Fibroblast of lung (primary cell): ENCODE measurements at regions not wholly inside any gene's neighbourhood (a gene's known extent, or its start where the extent isn't known, plus 50 kb on each side); places are given as distances from the start of the nearest gene placed in this dataset.
"Not testable (repeated sequence)": the region's sequence is repeated elsewhere in the genome, so short reads cannot be mapped to it uniquely, and the experiment has no call there.

Source experiments
- DNase-seq, 2 donors: peaks; one replicate each; pipeline versions ENCODE4 v3.0.0 to v3.0.0-alpha.2; 2010; ENCODE audit warnings: low read depth in 2 of 2
- H2AFZ ChIP-seq: 2 replicates; pipeline ENCODE4 v1.5.1; 2012; ENCODE audit warnings: low read length, control low read depth, inconsistent platforms
- H3K27ac ChIP-seq: 2 replicates; pipeline ENCODE4 v1.5.1; 2011; ENCODE audit warnings: low read length, control low read depth; ENCODE audit not compliant: insufficient read depth
- H3K27me3 ChIP-seq: 2 replicates; pipeline ENCODE4 v1.5.1; 2011; ENCODE audit warnings: mild to moderate bottlenecking, low read length; ENCODE audit not compliant: control insufficient read depth, insufficient read depth
- H3K36me3 ChIP-seq: 2 replicates; pipeline ENCODE4 v1.5.1; 2011; ENCODE audit warnings: low read length; ENCODE audit not compliant: control insufficient read depth, insufficient read depth
- H3K4me1 ChIP-seq: 2 replicates; pipeline ENCODE4 v1.5.1; 2011; ENCODE audit warnings: low read length; ENCODE audit not compliant: control insufficient read depth, insufficient read depth; ENCODE audit errors: extremely low read depth
- H3K4me2 ChIP-seq: 2 replicates; pipeline ENCODE4 v1.5.1; 2011; ENCODE audit warnings: low read length, control low read depth; ENCODE audit not compliant: insufficient read depth; ENCODE audit errors: extremely low read depth
- H3K4me3 ChIP-seq, 4 experiments: fragments of 200-600 bp in 1 of 4; sonication (generic) in 1 of 4; replicated peaks in 1 of 4; 2 replicates each; pipeline ENCODE4 v1.5.1; 2011 to 2016; ENCODE audit warnings: low read length in 4 of 4, low read depth in 3 of 4, mild to moderate bottlenecking in 3 of 4, control low read depth in 2 of 4, inconsistent platforms in 1 of 4, mixed read lengths in 1 of 4; ENCODE audit not compliant: insufficient read depth in 1 of 4; ENCODE audit errors: control extremely low read depth in 1 of 4
- H3K79me2 ChIP-seq: 2 replicates; pipeline ENCODE4 v1.5.1; 2012; ENCODE audit warnings: mild to moderate bottlenecking, low read length, inconsistent platforms; ENCODE audit not compliant: control insufficient read depth, insufficient read depth
- H3K9ac ChIP-seq: 2 replicates; pipeline ENCODE4 v1.5.1; 2011; ENCODE audit warnings: mild to moderate bottlenecking, low read length, control low read depth; ENCODE audit not compliant: insufficient read depth
- H3K9me3 ChIP-seq: 2 replicates; pipeline ENCODE4 v1.5.1; 2012; ENCODE audit warnings: low read depth, low read length; ENCODE audit not compliant: control insufficient read depth, insufficient read depth
- H4K20me1 ChIP-seq: 2 replicates; pipeline ENCODE4 v1.5.1; 2011; ENCODE audit warnings: low read length; ENCODE audit not compliant: control insufficient read depth, insufficient read depth; ENCODE audit errors: extremely low read depth
- EZH2 ChIP-seq: IDR thresholded peaks from 2 replicates; pipeline ENCODE4 v1.5.1; 2012; ENCODE audit warnings: low read length, control low read depth, mild to moderate bottlenecking; ENCODE audit errors: missing control alignments
- TF ChIP-seq, protein P1 (sequence below), 2 donors: IDR thresholded peaks in 1 of 2; conservative IDR thresholded peaks in 1 of 2; 1 replicate in 1 of 2; 2 replicates in 1 of 2; pipeline ENCODE4 v1.5.1; 2011 to 2012; ENCODE audit warnings: low read length in 2 of 2, control low read depth in 1 of 2, inconsistent platforms in 1 of 2, low read depth in 1 of 2, mild to moderate bottlenecking in 1 of 2

DNA sequence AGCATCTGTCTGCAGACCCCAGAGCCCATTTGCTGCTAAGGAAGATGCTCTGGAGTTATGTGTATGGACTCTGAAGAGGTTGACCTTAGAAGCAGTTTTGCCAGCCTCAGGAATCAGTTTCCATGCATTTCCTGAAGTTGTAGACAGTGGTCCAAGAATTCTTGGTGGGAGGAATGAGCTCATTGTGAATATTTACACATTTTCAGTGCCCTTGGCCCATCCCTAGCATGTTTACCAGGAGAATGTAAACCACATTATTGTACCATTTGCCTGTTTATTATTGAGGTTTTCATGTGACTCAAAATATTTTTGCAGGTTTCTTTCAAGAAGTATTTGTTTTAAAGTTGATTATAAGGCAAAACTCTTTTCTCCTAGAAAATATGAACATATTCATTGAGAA, 93.8 kb downstream of the NXNL2 start:
- H3K79me2 ChIP-seq, result no peaks in the 10 kb centered on the region
- H3K4me2 ChIP-seq, result no peak overlapping the region
- no peaks in the 10 kb centered on the region for H3K27me3 ChIP-seq
- no peak overlapping the region for H3K4me3 ChIP-seq
- H2AFZ ChIP-seq, result no peak overlapping the region
- H3K27ac ChIP-seq, result no peak overlapping the region
- no peaks in the 10 kb centered on the region for H4K20me1 ChIP-seq
- no peak overlapping the region for H3K9ac ChIP-seq
- DNase-seq, result peak; percentile 4 to 8
- no peaks in the 10 kb centered on the region for H3K9me3 ChIP-seq
- no peaks in the 10 kb centered on the region for H3K36me3 ChIP-seq
- H3K4me1 ChIP-seq, result no peaks in the 10 kb centered on the region
- TF ChIP-seq EZH2, result no peak
- TF ChIP-seq, protein P1, sequence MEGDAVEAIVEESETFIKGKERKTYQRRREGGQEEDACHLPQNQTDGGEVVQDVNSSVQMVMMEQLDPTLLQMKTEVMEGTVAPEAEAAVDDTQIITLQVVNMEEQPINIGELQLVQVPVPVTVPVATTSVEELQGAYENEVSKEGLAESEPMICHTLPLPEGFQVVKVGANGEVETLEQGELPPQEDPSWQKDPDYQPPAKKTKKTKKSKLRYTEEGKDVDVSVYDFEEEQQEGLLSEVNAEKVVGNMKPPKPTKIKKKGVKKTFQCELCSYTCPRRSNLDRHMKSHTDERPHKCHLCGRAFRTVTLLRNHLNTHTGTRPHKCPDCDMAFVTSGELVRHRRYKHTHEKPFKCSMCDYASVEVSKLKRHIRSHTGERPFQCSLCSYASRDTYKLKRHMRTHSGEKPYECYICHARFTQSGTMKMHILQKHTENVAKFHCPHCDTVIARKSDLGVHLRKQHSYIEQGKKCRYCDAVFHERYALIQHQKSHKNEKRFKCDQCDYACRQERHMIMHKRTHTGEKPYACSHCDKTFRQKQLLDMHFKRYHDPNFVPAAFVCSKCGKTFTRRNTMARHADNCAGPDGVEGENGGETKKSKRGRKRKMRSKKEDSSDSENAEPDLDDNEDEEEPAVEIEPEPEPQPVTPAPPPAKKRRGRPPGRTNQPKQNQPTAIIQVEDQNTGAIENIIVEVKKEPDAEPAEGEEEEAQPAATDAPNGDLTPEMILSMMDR (conservative IDR thresholded peaks at IDR 0.05 in 1 of 2, IDR thresholded peaks at IDR 0.05 in 1 of 2; ENCODE audit: low read depth in 1 of 2, low read length in 2 of 2), result no peak

DNA sequence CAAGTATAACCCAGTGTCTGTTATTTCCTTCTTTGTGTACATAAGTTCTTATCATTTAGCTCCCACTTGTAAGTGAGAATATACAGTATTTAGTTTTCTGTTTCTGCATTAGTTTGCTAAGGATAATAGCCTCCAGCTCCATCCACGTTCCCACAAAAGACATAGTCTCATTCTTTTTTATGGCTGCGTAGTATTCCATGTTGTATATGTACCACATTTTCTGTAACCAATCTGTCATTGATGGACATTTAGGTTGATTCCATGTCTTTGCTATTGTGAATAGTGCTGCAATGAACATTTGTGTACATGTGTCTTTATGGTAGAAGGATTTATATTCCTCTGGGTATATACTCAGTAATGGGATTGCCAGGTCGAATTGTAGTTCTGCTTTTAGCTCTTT, 95.6 kb downstream of the NXNL2 start:
- H3K4me3 ChIP-seq, H3K4me2 ChIP-seq, H3K27ac ChIP-seq, H3K27me3 ChIP-seq, H3K79me2 ChIP-seq, H2AFZ ChIP-seq, H3K4me1 ChIP-seq, H3K9ac ChIP-seq, H3K9me3 ChIP-seq, H3K36me3 ChIP-seq, H4K20me1 ChIP-seq, DNase-seq: not testable (repeated sequence)

DNA sequence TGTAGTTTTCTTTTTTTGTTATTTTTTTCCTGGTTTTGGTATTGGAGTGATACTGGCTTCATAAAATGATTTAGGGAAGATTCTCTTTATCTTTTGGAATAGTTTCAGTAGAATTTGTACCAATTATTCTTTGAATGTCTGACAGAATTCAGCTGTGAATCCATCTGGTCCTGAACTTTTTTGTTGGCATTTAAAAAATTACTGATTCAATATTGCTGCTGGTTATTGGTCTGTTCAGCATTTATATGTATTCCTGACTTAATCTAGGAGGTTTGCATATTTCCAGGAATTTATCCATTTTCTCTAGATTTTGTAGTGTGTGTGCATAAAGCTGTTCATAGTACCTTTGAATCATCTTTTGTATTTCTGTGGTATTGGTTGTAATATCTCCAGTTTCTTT, 100.2 kb downstream of the NXNL2 start:
- Histone ChIP-seq H3K9ac (no peak overlapping the region), H3K4me3 (no peak overlapping the region), H3K79me2 (no peaks in the 10 kb centered on the region), H3K27me3 (no peaks in the 10 kb centered on the region), H4K20me1 (no peaks in the 10 kb centered on the region), H2AFZ (no peak overlapping the region), H3K27ac (no peak overlapping the region), H3K36me3 (no peaks in the 10 kb centered on the region), H3K9me3 (no peaks in the 10 kb centered on the region), H3K4me1 (no peaks in the 10 kb centered on the region), H3K4me2 (no peak overlapping the region)
- TF ChIP-seq EZH2, result no peak
- TF ChIP-seq, protein P1 (conservative IDR thresholded peaks at IDR 0.05 in 1 of 2, IDR thresholded peaks at IDR 0.05 in 1 of 2; ENCODE audit: low read depth in 1 of 2, low read length in 2 of 2), result no peak
- no peak for DNase-seq
